Smooth muscle cell (in vitro differentiated cells): ENCODE measurements at regions not wholly inside any gene's neighbourhood (a gene's known extent, or its start where the extent isn't known, plus 50 kb on each side); places are given as distances from the start of the nearest gene placed in this dataset.

Experiments
- DNase-seq: peaks from one replicate; lab custom pipeline; 2025; ENCODE audit not compliant: unreplicated experiment; lab: John Stamatoyannopoulos, UW
- H2AFZ ChIP-seq: fragments of 200-600 bp; sonication (generic); 2 replicates; pipeline ENCODE4 v1.6.0; 2016; ENCODE audit warnings: antibody characterized with exemption, low read depth, mild to moderate bottlenecking
- H3F3A ChIP-seq: fragments of 200-600 bp; sonication (generic); 2 replicates; pipeline ENCODE4 v1.6.0; 2017; ENCODE audit warnings: antibody characterized with exemption, low read depth
- H3K27ac ChIP-seq: fragments of 200-600 bp; sonication (generic); 2 replicates; pipeline ENCODE4 v1.5.1; 2016; ENCODE audit warnings: low read depth, mild to moderate bottlenecking
- H3K27me3 ChIP-seq: fragments of 200-600 bp; sonication (generic); 2 replicates; pipeline ENCODE4 v1.6.1; 2016; ENCODE audit warnings: low read depth, mild to moderate bottlenecking
- H3K36me3 ChIP-seq: fragments of 200-600 bp; sonication (generic); 2 replicates; pipeline ENCODE4 v1.5.1; 2016; ENCODE audit warnings: low read depth
- H3K4me1 ChIP-seq: fragments of 200-600 bp; sonication (generic); 2 replicates; pipeline ENCODE4 v1.5.1; 2016; ENCODE audit warnings: low read depth
- H3K4me2 ChIP-seq: fragments of 200-600 bp; sonication (generic); 2 replicates; pipeline ENCODE4 v1.6.0; 2016; ENCODE audit warnings: mild to moderate bottlenecking
- H3K4me3 ChIP-seq: fragments of 200-600 bp; sonication (generic); 2 replicates; pipeline ENCODE4 v1.5.1; 2016; ENCODE audit warnings: mild to moderate bottlenecking
- H3K79me2 ChIP-seq: fragments of 200-600 bp; sonication (generic); 2 replicates; pipeline ENCODE4 v1.6.0; 2016; ENCODE audit warnings: low read depth, mild to moderate bottlenecking
- H3K9ac ChIP-seq: fragments of 200-600 bp; sonication (generic); 2 replicates; pipeline ENCODE4 v1.6.0; 2016; ENCODE audit warnings: low read depth
- H3K9me3 ChIP-seq: fragments of 200-600 bp; sonication (generic); replicated peaks from 2 replicates; pipeline ENCODE4 v1.5.1; 2016; ENCODE audit warnings: low read depth
- H4K20me1 ChIP-seq: fragments of 200-600 bp; sonication (generic); 2 replicates; pipeline ENCODE4 v1.6.0; 2016; ENCODE audit warnings: low read depth
- WGBS: methylation state at CpG from one replicate; pipeline ENCODE4 v1.1.7; 2016; ENCODE audit warnings: low lambda C conversion rate; 5-methylcytosine and 5-hydroxymethylcytosine counted together
- TF ChIP-seq, protein P1 (sequence below): fragments of 200-600 bp; sonication (generic); IDR thresholded peaks from 2 replicates; pipeline ENCODE4 v1.5.1; 2017; ENCODE audit warnings: borderline replicate concordance, mild to moderate bottlenecking, antibody characterized with exemption; ENCODE audit not compliant: insufficient read depth, poor library complexity, severe bottlenecking

DNA sequence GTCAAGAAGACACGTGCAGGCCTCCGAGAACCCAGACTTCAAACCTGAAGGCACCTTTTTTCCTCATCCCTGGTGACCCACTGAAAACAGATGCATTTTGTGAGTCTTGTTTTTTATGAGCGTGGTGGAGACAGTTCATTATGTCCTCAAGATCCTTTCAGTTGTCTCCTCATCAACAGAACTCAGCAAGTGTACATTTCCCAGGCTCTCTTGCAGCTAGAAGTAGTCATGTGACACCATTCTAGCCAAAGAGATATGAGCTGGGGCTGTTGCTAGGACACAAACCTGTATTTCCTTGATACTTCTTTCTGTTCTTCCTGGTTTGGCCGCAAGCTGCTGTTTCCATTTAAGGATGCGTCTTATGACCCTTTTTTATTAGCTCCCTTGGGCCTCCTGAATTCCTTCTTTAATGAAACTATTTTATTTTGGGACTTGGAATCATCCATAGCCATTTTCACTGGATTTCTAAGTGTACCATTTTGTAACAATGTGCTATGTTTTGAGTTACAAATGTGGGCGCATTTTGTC, 135.7 kb upstream of the FOXF1 start:
- Histone ChIP-seq H3K27ac (no peak overlapping the region), H3K36me3 (no peaks in the 10 kb centered on the region), H4K20me1 (no peaks in the 10 kb centered on the region), H3F3A (no peaks in the 10 kb centered on the region), H2AFZ (no peak overlapping the region), H3K4me1 (no peaks in the 10 kb centered on the region), H3K4me2 (no peak overlapping the region), H3K9ac (no peak overlapping the region), H3K79me2 (no peaks in the 10 kb centered on the region), H3K4me3 (no peak overlapping the region), H3K9me3 (no peaks in the 10 kb centered on the region), H3K27me3 (no peaks in the 10 kb centered on the region)
- 87% methylated on average over 6 of the region's 6 CpGs for WGBS
- TF ChIP-seq, protein P1, sequence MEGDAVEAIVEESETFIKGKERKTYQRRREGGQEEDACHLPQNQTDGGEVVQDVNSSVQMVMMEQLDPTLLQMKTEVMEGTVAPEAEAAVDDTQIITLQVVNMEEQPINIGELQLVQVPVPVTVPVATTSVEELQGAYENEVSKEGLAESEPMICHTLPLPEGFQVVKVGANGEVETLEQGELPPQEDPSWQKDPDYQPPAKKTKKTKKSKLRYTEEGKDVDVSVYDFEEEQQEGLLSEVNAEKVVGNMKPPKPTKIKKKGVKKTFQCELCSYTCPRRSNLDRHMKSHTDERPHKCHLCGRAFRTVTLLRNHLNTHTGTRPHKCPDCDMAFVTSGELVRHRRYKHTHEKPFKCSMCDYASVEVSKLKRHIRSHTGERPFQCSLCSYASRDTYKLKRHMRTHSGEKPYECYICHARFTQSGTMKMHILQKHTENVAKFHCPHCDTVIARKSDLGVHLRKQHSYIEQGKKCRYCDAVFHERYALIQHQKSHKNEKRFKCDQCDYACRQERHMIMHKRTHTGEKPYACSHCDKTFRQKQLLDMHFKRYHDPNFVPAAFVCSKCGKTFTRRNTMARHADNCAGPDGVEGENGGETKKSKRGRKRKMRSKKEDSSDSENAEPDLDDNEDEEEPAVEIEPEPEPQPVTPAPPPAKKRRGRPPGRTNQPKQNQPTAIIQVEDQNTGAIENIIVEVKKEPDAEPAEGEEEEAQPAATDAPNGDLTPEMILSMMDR: no peak
- no peak for DNase-seq

DNA sequence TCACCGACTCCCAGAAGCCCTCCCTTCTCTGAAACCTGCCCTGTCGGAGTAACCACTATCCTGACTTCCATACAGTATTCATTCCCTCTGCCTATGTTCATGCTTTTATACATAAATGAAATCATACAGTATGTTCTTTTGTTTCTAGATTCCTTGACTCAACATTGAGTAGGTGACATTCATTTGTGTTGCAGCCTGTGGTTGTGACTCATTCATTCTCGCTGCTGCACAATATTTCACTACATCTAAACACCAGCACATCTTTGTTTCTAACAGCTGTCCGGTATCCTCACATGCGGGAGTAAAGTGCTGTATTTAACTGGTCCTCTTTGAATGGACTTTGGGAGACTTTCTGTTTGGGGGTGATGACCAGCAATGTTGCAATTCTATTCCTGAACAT, 135.0 kb upstream of the FOXF1 start:
- no peak overlapping the region for H3K27ac ChIP-seq
- H3K36me3 ChIP-seq: no peaks in the 10 kb centered on the region
- H3K79me2 ChIP-seq: no peaks in the 10 kb centered on the region
- H3K4me1 ChIP-seq: no peaks in the 10 kb centered on the region
- H3F3A ChIP-seq: no peaks in the 10 kb centered on the region
- WGBS: 57% methylated on average over 5 of the region's 5 CpGs
- H3K9ac ChIP-seq: no peak overlapping the region
- TF ChIP-seq, protein P1: no peak
- no peak overlapping the region for H3K4me3 ChIP-seq
- no peaks in the 10 kb centered on the region for H4K20me1 ChIP-seq
- H3K9me3 ChIP-seq: no peaks in the 10 kb centered on the region
- H3K27me3 ChIP-seq: no peaks in the 10 kb centered on the region
- no peak overlapping the region for H2AFZ ChIP-seq
- no peak for DNase-seq
- peak overlapping the region; percentile 48 for H3K4me2 ChIP-seq

DNA sequence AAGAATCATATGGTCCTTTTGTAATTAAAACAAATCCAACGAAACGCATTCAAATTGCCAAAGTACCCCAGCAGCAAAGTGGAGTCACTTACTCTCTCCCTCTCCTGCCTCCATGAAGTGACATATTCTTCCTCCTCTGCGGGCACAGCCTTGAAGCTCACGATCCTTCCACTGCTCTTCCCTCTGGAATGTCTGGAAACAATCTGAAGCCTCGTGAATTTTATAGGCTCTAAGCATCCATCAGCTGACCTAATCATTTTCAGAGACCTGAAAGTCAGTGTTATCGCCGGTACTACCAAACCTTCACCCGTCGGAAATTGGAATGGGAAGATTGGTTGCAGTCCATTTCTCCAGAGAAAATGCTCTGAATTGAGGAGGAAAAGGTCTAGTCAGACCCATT, 134.5 kb upstream of the FOXF1 start:
- Histone ChIP-seq H3K36me3 (no peaks in the 10 kb centered on the region), H3K4me1 (no peaks in the 10 kb centered on the region), H4K20me1 (no peaks in the 10 kb centered on the region), H3K9ac (no peak overlapping the region), H3K79me2 (no peaks in the 10 kb centered on the region), H3K27ac (no peak overlapping the region), H3K27me3 (no peaks in the 10 kb centered on the region), H3K9me3 (no peaks in the 10 kb centered on the region), H3K4me3 (no peak overlapping the region), H2AFZ (no peak overlapping the region), H3K4me2 (peak overlapping the region; percentile 48), H3F3A (no peaks in the 10 kb centered on the region)
- TF ChIP-seq, protein P1: no peak
- no peak for DNase-seq
- WGBS: 49% methylated on average over 9 of the region's 9 CpGs

DNA sequence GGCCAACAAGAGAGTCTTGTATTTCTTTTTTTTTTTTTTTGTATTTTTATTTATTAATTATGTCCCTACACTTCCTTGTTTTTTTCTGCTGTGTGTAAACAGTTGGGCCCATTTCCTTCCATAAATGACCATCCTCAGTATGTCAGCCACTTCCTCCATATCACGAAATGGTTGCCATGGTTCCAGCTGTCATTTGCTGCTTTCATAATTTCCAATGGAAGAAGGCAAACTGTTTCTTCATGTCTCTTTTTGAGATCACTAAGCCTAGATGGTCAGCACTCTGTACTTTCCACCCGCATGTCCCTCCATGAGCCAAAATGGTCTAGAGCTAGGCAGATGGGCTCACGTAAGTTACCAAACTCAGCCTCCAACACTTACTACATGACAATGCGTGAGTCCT, 133.5 kb upstream of the FOXF1 start:
- no peaks in the 10 kb centered on the region for H3K27me3 ChIP-seq
- H3F3A ChIP-seq: no peaks in the 10 kb centered on the region
- no peaks in the 10 kb centered on the region for H4K20me1 ChIP-seq
- H3K4me1 ChIP-seq: no peaks in the 10 kb centered on the region
- no peak overlapping the region for H3K27ac ChIP-seq
- H3K4me3 ChIP-seq: no peak overlapping the region
- WGBS: 65% methylated on average over 4 of the region's 4 CpGs
- no peaks in the 10 kb centered on the region for H3K36me3 ChIP-seq
- TF ChIP-seq, protein P1: no peak
- no peak for DNase-seq
- H2AFZ ChIP-seq: no peak overlapping the region
- H3K9ac ChIP-seq: no peak overlapping the region
- H3K9me3 ChIP-seq: no peaks in the 10 kb centered on the region
- H3K4me2 ChIP-seq: no peak overlapping the region
- H3K79me2 ChIP-seq: no peaks in the 10 kb centered on the region
